Vagina (tissue), 2 donors: ENCODE measurements at regions not wholly inside any gene's neighbourhood (a gene's known extent, or its start where the extent isn't known, plus 50 kb on each side); places are given as distances from the start of the nearest gene placed in this dataset.

Source experiments
- POLR2A ChIP-seq, 2 donors: fragments of 450-650 bp; IDR thresholded peaks; one replicate each; pipeline ENCODE4 v1.6.1; 2017; ENCODE audit warnings: antibody characterized with exemption in 2 of 2, mild to moderate bottlenecking in 2 of 2, moderate library complexity in 2 of 2
- TF ChIP-seq, protein P1 (sequence below), 3 experiments: fragments of 450-650 bp in 2 of 3; fragments of 200-600 bp in 1 of 3; sonication (generic) in 1 of 3; IDR thresholded peaks; one replicate each; pipeline ENCODE4 v1.5.1; 2017 to 2019; ENCODE audit warnings: antibody characterized with exemption in 3 of 3, mild to moderate bottlenecking in 2 of 3, moderate library complexity in 2 of 3

DNA sequence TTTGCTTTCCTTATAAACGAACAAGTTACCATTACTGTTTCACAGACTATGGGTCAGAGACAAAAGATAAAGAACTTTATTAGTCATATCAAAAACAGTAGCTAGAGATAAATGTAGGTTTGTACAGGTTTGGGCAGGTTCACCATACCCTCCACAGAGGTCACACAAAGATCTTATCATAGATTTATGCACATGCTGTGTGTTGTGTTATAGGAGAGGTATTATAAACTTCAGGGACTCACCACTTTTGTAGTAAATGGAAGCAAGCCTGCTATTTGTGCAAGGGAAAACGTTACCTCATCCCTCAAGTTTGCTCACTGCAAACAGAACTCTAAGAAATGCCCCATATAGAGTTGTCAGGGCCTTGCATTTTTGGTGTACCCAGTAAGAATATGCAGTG, 584.5 kb upstream of the LRRTM1 start:
- TF ChIP-seq, protein P1, sequence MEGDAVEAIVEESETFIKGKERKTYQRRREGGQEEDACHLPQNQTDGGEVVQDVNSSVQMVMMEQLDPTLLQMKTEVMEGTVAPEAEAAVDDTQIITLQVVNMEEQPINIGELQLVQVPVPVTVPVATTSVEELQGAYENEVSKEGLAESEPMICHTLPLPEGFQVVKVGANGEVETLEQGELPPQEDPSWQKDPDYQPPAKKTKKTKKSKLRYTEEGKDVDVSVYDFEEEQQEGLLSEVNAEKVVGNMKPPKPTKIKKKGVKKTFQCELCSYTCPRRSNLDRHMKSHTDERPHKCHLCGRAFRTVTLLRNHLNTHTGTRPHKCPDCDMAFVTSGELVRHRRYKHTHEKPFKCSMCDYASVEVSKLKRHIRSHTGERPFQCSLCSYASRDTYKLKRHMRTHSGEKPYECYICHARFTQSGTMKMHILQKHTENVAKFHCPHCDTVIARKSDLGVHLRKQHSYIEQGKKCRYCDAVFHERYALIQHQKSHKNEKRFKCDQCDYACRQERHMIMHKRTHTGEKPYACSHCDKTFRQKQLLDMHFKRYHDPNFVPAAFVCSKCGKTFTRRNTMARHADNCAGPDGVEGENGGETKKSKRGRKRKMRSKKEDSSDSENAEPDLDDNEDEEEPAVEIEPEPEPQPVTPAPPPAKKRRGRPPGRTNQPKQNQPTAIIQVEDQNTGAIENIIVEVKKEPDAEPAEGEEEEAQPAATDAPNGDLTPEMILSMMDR (IDR thresholded peaks at IDR 0.05): no peak
- TF ChIP-seq POLR2A (IDR thresholded peaks at IDR 0.05): no peak
